HAP-1 (cell line): ENCODE measurements at regions not wholly inside any gene's neighbourhood (a gene's known extent, or its start where the extent isn't known, plus 50 kb on each side); places are given as distances from the start of the nearest gene placed in this dataset.

Source experiments
- DNase-seq, 2 experiments: peaks; one replicate each; pipeline ENCODE4 v3.0.0-alpha.2; 2016 to 2020; ENCODE audit warnings: low spot score in 2 of 2
- H3K27me3 ChIP-seq: fragments of 250-450 bp; sonication (Bioruptor Pico); 2 replicates; pipeline ENCODE4 v1.5.1; 2020; ENCODE audit warnings: low read depth, mild to moderate bottlenecking, moderate library complexity
- H3K36me3 ChIP-seq: fragments of 250-450 bp; sonication (Bioruptor Pico); replicated peaks from 2 replicates; pipeline ENCODE4 v1.5.1; 2020; ENCODE audit warnings: mild to moderate bottlenecking
- H3K4me1 ChIP-seq: fragments of 250-450 bp; sonication (Bioruptor Pico); 2 replicates; pipeline ENCODE4 v1.5.1; 2020; ENCODE audit warnings: mild to moderate bottlenecking
- H3K4me3 ChIP-seq: fragments of 250-450 bp; sonication (Bioruptor Pico); 2 replicates; pipeline ENCODE4 v1.5.1; 2020; ENCODE audit warnings: mild to moderate bottlenecking, moderate library complexity
- H3K9me3 ChIP-seq: fragments of 250-450 bp; sonication (Bioruptor Pico); 2 replicates; pipeline ENCODE4 v1.5.1; 2020; ENCODE audit warnings: mild to moderate bottlenecking, moderate library complexity
- in situ Hi-C: fragments of 300-500 bp; cut with MboI; formaldehyde crosslinking; loops from 3 replicates; pipeline ENCODE4 v1.14.3; 2020; ENCODE audit warnings: low sequenced_read_pairs, inconsistent platforms, mixed read lengths

DNA sequence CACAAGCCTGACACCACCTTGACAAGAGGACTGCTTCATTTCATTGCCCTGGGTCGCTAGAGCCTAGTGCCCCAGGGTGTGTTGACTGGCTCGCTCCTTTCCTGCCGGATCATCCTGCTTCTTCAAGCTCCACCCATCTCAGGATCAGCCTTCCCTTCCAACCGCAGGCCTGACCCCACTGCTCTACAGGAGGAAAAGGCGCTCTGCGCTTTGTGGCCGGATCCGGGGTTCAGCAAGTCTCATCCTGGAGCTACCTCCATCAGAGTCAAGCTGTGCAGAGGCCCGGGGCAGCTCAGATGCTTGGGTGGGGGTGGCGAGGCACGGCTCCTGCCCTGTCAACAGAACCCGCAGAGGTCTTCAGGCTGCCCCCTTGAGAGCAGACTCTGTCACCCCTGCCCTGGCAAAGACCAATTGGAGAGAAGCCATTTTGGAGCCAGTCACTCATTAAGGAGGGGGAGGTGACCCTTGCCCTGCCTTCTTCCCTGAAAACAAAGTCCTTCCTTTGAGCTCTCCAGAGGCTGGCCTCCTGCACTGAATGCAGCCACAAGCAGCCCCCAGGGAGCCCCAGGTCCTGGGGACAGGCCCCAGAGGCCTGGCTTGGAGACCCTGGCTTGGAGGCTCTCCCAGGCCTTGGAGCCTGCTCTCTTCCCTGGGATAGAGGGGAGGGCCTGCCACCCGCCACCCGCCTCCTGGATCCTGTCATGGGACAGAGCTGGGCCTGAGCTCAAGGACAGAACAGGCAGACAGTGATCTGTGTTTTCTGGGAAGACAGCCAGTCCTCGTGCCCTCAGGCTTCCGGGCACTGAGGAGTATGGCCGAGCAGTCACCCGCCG, 80.3 kb downstream of the CPN2 start:
- no peaks in the 10 kb centered on the region for H3K4me1 ChIP-seq
- no peaks in the 10 kb centered on the region for H3K9me3 ChIP-seq
- no peak for DNase-seq
- no peak overlapping the region for H3K4me3 ChIP-seq
- in situ Hi-C loops: no loop called here
- H3K27me3 ChIP-seq: no peaks in the 10 kb centered on the region
- H3K36me3 ChIP-seq: no peaks in the 10 kb centered on the region

DNA sequence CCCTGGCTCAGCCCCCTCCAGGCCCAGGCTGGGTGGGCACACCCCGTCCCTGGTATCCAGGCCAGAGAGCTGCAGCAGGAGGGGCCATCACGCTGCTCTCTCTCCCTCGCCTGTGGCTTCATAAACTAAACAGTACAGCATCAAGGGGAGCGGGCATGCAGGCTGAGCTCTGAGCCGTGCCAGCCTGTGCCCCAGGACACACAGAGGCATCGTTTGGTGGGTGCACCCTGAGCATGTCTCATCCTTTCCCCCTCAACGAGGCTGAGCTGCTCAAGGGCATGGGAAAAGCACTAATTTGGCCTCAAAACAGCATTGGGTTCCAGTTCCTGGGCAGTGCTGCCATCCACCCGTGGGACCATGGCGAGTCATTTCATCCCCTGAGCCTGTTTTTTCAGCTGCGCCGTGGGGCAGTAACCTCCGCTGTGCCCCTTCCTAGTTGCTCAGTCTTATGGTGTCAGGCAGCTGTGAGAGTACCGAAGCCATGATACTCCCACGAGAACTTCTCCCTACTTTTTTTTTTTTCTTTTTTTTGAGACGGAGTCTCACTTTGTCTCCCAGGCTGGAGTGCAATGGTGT, 79.6 kb downstream of the CPN2 start:
- no peaks in the 10 kb centered on the region for H3K27me3 ChIP-seq
- in situ Hi-C loops: no loop called here
- H3K4me1 ChIP-seq: no peaks in the 10 kb centered on the region
- no peak for DNase-seq
- H3K4me3 ChIP-seq: no peak overlapping the region
- H3K9me3 ChIP-seq: no peaks in the 10 kb centered on the region
- no peaks in the 10 kb centered on the region for H3K36me3 ChIP-seq

DNA sequence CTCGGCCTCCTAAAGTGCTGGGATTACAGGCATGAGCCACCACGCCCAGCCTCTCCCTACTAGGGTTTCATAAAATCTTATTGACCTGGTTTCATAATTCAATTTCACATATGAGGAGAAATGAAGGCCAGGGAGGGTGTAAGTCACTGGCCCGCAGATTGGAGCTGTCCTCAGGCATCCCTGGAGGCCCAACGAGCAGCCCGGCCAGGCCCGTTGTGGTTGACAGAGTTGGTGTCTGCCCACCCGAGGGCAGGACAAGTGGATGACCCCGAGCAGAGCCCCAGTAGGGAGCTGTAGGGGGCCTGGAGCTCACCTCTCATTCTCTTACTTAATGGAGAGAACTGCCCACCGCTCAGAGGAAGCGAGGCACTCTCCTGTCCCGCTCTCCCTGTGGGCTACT, 78.9 kb downstream of the CPN2 start:
- no peaks in the 10 kb centered on the region for H3K36me3 ChIP-seq
- no peaks in the 10 kb centered on the region for H3K9me3 ChIP-seq
- no peak for DNase-seq
- H3K4me3 ChIP-seq: no peak overlapping the region
- no peaks in the 10 kb centered on the region for H3K4me1 ChIP-seq
- H3K27me3 ChIP-seq: no peaks in the 10 kb centered on the region
- in situ Hi-C loops: no loop called here

DNA sequence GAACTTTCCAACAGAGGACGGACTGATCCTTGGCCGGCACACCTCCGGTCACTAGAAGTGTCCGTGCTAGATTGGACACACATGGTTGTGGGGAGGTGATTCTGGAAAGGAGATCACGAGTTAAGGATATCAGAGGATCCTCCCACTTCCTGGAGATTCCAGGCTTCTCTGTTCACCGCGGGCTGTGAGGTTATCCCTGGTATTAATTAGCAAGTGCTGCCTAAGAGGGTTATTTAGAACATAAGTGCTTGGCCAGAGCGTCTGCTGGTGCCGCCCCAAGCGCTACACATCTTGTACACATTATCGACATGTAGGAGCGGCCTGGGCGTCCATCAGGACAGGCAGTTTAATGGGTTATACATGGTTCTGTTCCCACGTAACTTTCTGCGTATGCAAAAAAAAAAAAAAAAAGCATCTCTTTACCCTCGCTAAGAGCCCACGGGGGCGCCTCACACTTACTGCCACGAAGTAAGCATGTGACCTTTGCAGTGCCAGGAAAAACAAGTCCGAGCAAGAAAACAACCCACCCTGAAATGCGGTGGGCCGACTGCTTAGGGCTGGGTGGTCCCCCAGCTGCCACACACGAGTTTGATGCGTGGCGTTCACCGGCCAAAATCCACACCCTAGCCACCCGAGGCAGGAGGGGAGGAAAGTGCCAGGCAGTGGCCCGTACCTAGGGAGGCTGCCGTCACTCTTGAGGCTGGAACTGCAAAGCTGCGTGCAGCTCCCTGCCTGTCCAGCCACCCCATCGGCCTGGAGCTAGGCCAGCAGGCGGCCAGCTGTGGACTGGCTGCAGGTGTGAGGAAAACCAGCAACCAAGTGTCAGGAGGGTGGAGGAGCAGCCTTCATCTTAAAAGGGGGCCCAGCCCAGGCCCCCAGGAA, 78.0 kb downstream of the CPN2 start:
- Histone ChIP-seq H3K27me3 (no peaks in the 10 kb centered on the region), H3K4me1 (no peaks in the 10 kb centered on the region), H3K4me3 (no peak overlapping the region), H3K36me3 (no peaks in the 10 kb centered on the region), H3K9me3 (no peaks in the 10 kb centered on the region)
- in situ Hi-C loops: no loop called here
- no peak for DNase-seq

DNA sequence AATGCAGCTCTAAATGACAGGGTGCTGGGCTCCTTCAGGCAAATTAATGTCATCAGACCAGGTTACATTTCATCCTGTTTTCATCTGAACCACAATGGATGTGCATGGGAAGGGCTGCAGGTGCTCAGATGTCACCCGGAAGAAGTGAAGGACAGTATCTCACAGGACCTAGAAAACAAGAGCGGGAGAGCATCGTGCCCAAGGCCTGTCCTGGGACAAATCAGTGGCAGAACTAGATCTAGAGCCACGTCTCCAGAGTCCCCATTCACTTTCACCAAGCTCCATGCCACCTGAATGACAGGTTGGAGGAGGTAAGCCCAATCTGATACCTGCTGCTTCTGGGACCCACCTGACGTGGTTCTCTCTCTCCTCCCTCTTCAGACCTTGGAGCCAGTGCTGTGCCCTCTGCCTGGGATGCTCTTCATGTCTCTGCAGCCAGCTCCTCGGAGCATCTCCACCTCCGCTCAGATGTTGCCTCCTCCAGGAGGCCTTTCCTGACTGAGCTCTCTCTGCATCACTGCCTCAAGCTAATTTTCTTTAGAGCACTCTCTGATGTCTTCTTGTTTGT, 77.3 kb downstream of the CPN2 start:
- in situ Hi-C loops: no loop called here
- Histone ChIP-seq H3K27me3 (no peaks in the 10 kb centered on the region), H3K4me3 (no peak overlapping the region), H3K4me1 (no peaks in the 10 kb centered on the region), H3K36me3 (no peaks in the 10 kb centered on the region), H3K9me3 (no peaks in the 10 kb centered on the region)
- DNase-seq: no peak

DNA sequence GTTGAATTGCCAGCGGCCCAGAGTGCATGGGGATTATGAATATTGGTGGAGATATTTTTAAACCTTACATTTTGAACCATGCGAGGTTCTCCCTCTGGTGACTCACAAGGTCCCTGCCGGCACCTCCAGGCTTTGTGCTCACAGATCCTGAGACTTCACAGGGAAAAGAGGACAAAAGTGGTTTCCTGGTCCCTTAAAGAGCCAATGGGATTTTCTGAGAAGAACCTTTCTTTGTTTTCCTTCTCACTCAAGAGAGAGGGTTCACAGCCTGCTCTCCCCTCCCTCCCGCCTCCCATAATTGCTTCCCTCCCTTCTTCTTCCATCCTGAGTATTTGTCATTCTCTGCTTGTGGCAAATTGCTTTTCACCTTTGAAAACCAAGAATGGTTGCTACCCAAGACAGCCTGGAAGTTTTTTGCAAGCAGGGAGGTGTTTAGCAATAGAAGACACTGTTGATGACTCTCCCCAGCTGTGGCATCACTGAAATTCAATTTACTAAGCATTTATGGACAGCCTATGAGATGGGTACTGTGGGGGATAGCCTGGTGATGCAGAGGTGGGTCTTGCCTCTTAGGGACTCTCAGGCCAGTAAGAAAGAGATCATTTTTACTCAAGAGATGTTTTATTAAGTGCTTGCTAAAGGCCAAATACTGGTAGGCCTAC, 76.6 kb downstream of the CPN2 start:
- in situ Hi-C loops: no loop called here
- no peak for DNase-seq

DNA sequence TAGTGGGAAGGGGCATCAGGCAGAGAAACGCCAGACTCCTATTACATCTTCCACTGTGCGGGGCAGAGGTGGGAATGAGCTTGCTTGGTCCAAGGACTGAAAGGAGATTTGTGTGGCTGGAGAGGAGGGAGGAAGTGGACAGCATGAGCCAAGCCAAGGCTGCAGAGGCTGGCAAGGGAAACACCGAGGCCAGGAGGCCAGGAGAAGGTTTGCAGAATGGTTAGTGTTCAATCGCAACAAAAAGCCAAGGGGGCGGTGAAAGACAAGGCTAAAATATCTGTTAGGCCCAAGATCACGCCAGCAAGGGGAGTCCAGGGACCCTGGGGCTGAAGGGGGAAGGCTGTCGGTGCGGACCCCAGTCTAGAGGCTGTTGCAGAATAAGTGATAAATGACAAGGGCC, 75.8 kb downstream of the CPN2 start:
- in situ Hi-C loops: no loop called here
- H3K9me3 ChIP-seq: no peaks in the 10 kb centered on the region
- H3K36me3 ChIP-seq: no peaks in the 10 kb centered on the region
- no peaks in the 10 kb centered on the region for H3K4me1 ChIP-seq
- H3K27me3 ChIP-seq: no peaks in the 10 kb centered on the region
- DNase-seq: no peak
- H3K4me3 ChIP-seq: no peak overlapping the region

More for the DNA sequence above, 76.6 kb downstream of the CPN2 start:
- Histone ChIP-seq H3K9me3 (no peaks in the 10 kb centered on the region), H3K4me3 (no peak overlapping the region), H3K4me1 (no peaks in the 10 kb centered on the region), H3K36me3 (no peaks in the 10 kb centered on the region), H3K27me3 (no peaks in the 10 kb centered on the region)

DNA sequence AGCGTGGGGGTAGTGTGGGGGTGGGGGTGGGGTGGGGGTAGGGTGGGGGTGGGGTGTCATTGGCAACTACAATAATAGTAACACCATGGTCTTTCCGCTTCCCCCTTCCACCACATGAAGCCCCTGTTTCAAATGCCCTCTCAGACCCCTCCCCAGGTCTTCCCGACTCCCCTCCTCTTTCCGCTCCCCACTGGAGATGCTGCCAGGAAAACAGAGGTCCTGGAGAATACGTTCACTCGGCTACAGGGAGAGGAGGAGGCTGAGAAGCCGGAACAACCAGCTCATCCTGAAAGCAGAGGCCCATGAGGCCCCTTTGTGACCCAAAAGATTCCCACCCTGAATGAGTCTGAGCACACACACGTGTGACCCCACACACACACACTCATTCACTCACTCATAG, 75.4 kb downstream of the CPN2 start:
- H3K36me3 ChIP-seq: no peaks in the 10 kb centered on the region
- DNase-seq: peak in 1 of 2 experiments; percentile 7
- no peak overlapping the region for H3K4me3 ChIP-seq
- no peaks in the 10 kb centered on the region for H3K9me3 ChIP-seq
- in situ Hi-C loops: no loop called here
- no peaks in the 10 kb centered on the region for H3K4me1 ChIP-seq
- no peaks in the 10 kb centered on the region for H3K27me3 ChIP-seq

DNA sequence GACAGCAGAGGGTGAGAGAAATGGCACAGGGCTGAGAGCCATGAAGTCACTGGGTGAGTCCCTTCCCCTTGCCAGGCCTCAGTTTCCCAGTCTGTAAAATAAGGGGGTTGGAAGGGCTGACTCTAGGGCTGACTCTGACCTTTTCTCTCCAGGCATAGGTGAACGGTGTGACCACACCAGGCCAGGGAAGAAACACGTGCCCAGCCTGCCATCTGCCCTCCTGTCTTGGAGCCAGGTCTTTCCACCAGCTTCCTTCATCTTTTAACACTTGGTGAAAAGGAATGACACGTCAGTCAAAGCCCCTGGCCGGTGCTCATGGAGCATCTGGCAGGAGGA, 74.4 kb downstream of the CPN2 start:
- in situ Hi-C loops: no loop called here

DNA sequence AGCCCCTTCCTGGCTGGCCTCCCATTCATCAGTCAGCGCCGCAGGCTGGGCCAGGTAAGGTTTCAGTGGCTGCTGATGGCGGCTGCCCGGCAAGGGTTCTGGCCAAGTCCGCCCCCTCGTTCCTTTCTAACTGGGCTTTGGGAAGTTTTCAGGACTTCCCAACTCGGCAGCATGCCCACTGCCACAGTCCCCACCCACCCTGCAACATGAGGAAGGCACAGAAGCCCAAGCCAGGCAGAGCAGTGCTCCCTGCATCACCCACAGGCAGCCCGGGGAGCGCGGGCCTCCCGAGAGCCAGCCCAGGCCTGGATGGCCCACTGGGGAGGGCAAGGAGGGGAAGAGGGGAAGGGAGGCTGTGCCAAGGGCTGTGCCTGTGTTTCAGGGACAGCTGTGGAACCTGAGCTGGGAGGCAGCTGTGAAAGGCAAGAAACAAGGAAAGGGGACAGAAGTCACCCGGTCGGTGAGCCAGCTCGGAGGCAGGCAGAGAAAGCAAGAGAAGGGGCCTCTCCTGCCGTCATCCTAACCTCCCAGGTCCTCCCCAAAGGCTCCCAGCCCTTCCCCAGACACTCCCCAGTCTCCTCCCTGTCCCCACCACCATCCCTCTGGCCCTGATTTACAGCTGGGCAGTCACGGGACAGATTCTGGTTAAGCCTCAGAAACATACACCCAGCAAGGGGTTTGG, 73.9 kb downstream of the CPN2 start:
- no peak for DNase-seq
- Histone ChIP-seq H3K9me3 (no peaks in the 10 kb centered on the region), H3K36me3 (no peaks in the 10 kb centered on the region), H3K4me1 (no peaks in the 10 kb centered on the region), H3K4me3 (no peak overlapping the region), H3K27me3 (no peaks in the 10 kb centered on the region)
- in situ Hi-C loops: no loop called here

More for the DNA sequence above, 74.4 kb downstream of the CPN2 start:
- H3K27me3 ChIP-seq: no peaks in the 10 kb centered on the region
- no peaks in the 10 kb centered on the region for H3K9me3 ChIP-seq
- no peak for DNase-seq
- no peak overlapping the region for H3K4me3 ChIP-seq
- H3K4me1 ChIP-seq: no peaks in the 10 kb centered on the region
- no peaks in the 10 kb centered on the region for H3K36me3 ChIP-seq

DNA sequence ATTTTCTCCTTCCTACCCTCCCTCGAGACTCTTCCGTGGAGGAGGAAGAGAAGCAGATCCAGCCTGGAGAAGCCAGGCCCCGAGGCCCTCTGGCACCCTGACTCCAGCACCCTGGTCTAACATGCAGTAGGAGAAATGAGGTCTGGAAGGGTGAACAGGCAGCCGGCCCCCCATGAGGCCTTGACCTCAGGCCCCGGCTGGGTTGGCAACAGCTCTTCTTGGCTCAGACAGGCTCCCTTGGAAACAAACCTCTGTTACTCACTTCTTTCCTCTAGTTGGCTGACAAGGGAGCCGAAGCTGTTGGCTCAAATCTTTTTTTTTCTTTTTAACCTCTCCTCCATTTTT, 73.4 kb downstream of the CPN2 start:
- no peaks in the 10 kb centered on the region for H3K9me3 ChIP-seq
- in situ Hi-C loops: no loop called here
- no peaks in the 10 kb centered on the region for H3K27me3 ChIP-seq
- no peaks in the 10 kb centered on the region for H3K4me1 ChIP-seq
- no peak for DNase-seq
- H3K4me3 ChIP-seq: no peak overlapping the region
- H3K36me3 ChIP-seq: no peaks in the 10 kb centered on the region

DNA sequence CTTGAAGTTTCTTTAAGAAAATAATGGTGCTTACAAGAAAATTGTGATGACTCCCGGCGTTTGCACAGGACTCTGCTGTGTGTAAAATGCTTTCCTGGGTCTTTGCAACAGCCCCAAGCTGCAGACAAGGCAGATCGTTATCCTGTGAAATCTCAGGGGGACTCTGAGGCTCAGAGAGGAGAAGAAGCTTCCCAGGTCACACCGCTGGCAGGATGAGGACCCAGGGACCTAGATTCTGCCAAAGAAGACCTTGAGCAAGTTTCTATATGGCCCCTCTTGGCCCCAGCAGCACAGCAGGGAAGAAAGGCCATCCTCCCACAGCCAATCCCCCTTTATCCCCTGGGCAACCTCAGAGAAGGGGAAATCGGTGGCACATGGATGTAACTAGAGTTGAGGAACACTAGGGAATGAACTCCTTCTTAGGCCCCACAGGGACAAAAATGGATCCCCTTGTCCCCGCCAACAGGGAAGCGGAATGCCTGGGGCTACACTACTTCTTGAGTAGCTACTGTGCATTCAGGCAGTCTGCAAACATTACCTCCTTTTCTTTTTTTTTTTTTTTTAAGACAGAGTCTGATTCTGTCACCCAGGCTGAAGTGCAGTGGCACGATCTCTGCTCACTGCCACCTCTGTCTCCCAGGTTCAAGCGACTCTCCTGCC, 72.8 kb downstream of the CPN2 start:
- H3K4me1 ChIP-seq: no peaks in the 10 kb centered on the region
- no peaks in the 10 kb centered on the region for H3K36me3 ChIP-seq
- no peak for DNase-seq
- H3K27me3 ChIP-seq: no peaks in the 10 kb centered on the region
- no peak overlapping the region for H3K4me3 ChIP-seq
- no peaks in the 10 kb centered on the region for H3K9me3 ChIP-seq
- in situ Hi-C loops: no loop called here

DNA sequence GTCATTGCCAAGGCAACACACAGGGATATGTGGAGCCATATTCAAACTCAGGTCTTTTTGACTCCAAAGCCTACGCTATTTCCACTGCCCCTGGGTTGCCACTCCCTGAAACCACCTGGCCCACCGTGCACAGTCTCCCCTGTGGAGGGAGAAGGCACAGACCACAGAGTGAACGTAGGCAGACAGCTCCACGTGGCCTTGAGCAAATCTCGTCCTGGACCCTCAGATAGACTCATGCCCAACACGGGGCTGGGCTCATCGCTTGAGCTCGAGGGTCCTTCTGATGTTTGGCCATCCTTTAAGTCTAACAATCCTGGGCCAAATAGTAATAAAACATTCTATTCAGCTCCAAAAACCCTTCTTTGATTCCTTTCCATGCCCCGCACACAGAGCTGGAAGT, 72.0 kb downstream of the CPN2 start:
- in situ Hi-C loops: no loop called here
- H3K27me3 ChIP-seq: no peaks in the 10 kb centered on the region
- no peak overlapping the region for H3K4me3 ChIP-seq
- no peaks in the 10 kb centered on the region for H3K36me3 ChIP-seq
- DNase-seq: no peak
- no peaks in the 10 kb centered on the region for H3K4me1 ChIP-seq
- no peaks in the 10 kb centered on the region for H3K9me3 ChIP-seq
